Left lung (tissue), 4 donors: ENCODE measurements at regions not wholly inside any gene's neighbourhood (a gene's known extent, or its start where the extent isn't known, plus 50 kb on each side); places are given as distances from the start of the nearest gene placed in this dataset.

Experiments
- ATAC-seq: fragments of 200-7000 bp; cut with Tn5 transposase; one replicate; pipeline ENCODE4 v1.9.1; 2020; ENCODE audit warnings: moderate library complexity
- DNase-seq, 4 donors: peaks; one replicate each; pipeline ENCODE4 v3.0.0-alpha.2; 2013 to 2020
- H3K27ac ChIP-seq, 2 donors: fragments of 200-600 bp; sonication (generic) in 1 of 2; one replicate each; pipeline versions ENCODE4 v1.5.0 to v1.8.0; 2020 to 2021
- H3K27me3 ChIP-seq, 2 donors: fragments of 200-600 bp; sonication (generic) in 1 of 2; one replicate each; pipeline versions ENCODE4 v1.5.0 to v1.8.0; 2020 to 2021
- H3K36me3 ChIP-seq, 2 donors: fragments of 200-600 bp; sonication (generic) in 1 of 2; one replicate each; pipeline versions ENCODE4 v1.5.0 to v1.8.0; 2020 to 2021
- H3K4me1 ChIP-seq, 2 donors: fragments of 200-600 bp; one replicate each; pipeline ENCODE4 v1.8.0; 2021
- H3K4me3 ChIP-seq, 2 donors: fragments of 200-600 bp; sonication (generic) in 1 of 2; one replicate each; pipeline versions ENCODE4 v1.5.0 to v1.8.0; 2020 to 2021; ENCODE audit warnings: mild to moderate bottlenecking in 1 of 2
- H3K9me3 ChIP-seq, 2 donors: fragments of 200-600 bp; sonication (generic) in 1 of 2; one replicate each; pipeline versions ENCODE4 v1.5.0 to v1.8.0; 2020 to 2021
- CTCF ChIP-seq, 2 donors: fragments of 200-600 bp; sonication (generic) in 1 of 2; IDR thresholded peaks; one replicate each; pipeline versions ENCODE4 v1.5.0 to v1.8.0; 2021; ENCODE audit warnings: antibody characterized with exemption in 2 of 2
- intact Hi-C, 2 donors: fragments of 100-400 bp; cut with DNase I; formaldehyde crosslinking; loops; one replicate each; pipeline versions ENCODE4 v1.11.2 to v1.14.2; 2022
- donor health status: DM: no; HTN: yes; CAD: no.
- donor health status: DM: no; HTN: no; CAD: no.

- no peaks in the 10 kb centered on the region for H3K27me3 ChIP-seq
- H3K4me1 ChIP-seq: no peaks in the 10 kb centered on the region
- H3K36me3 ChIP-seq: no peaks in the 10 kb centered on the region
- H3K4me3 ChIP-seq: no peak overlapping the region
- H3K9me3 ChIP-seq: peaks cover 0 to 5% of the 10 kb centered on the region in 2 donors
- no peak for DNase-seq
- ATAC-seq: no peak
- TF ChIP-seq CTCF (IDR thresholded peaks at IDR 0.05): no peak
- H3K27ac ChIP-seq: no peak overlapping the region
- intact Hi-C loops: no loop called here
These were observed 1497.5 kb downstream of the DPP10 start for GRCh38 chr2:115939902-115940301.

- no peak for ATAC-seq
- no peaks in the 10 kb centered on the region for H3K36me3 ChIP-seq
- no peak for TF ChIP-seq CTCF (IDR thresholded peaks at IDR 0.05)
- no peak for DNase-seq
- intact Hi-C loops: no loop called here
- no peaks in the 10 kb centered on the region for H3K27me3 ChIP-seq
- H3K4me1 ChIP-seq: no peaks in the 10 kb centered on the region
- no peaks in the 10 kb centered on the region for H3K9me3 ChIP-seq
- H3K4me3 ChIP-seq: no peak overlapping the region
- H3K27ac ChIP-seq: no peak overlapping the region
These were observed 1500.4 kb downstream of the DPP10 start for GRCh38 chr2:115942800-115943199.

GRCh38 chr2:115946341-115946740, 1503.9 kb downstream of the DPP10 start:
- no peak for DNase-seq
- Histone ChIP-seq H3K27me3 (no peaks in the 10 kb centered on the region), H3K4me3 (no peak overlapping the region), H3K27ac (no peak overlapping the region), H3K36me3 (no peaks in the 10 kb centered on the region), H3K9me3 (peaks cover 0 to 4% of the 10 kb centered on the region in 2 donors), H3K4me1 (no peaks in the 10 kb centered on the region)
- TF ChIP-seq CTCF (IDR thresholded peaks at IDR 0.05): no peak
- intact Hi-C loops: no loop called here
- no peak for ATAC-seq

- Histone ChIP-seq H3K27me3 (no peaks in the 10 kb centered on the region), H3K9me3 (peaks cover 0 to 4% of the 10 kb centered on the region in 2 donors), H3K4me1 (no peaks in the 10 kb centered on the region), H3K36me3 (no peaks in the 10 kb centered on the region), H3K27ac (no peak overlapping the region), H3K4me3 (no peak overlapping the region)
- DNase-seq (no peak), ATAC-seq (no peak)
- TF ChIP-seq CTCF (IDR thresholded peaks at IDR 0.05): no peak
- intact Hi-C loops: no loop called here
These were observed 1504.5 kb downstream of the DPP10 start for GRCh38 chr2:115946891-115947290.

- ATAC-seq (no peak), DNase-seq (no peak)
- no peaks in the 10 kb centered on the region for H3K27me3 ChIP-seq
- H3K4me1 ChIP-seq: no peaks in the 10 kb centered on the region
- no peaks in the 10 kb centered on the region for H3K36me3 ChIP-seq
- no peak overlapping the region for H3K27ac ChIP-seq
- TF ChIP-seq CTCF (IDR thresholded peaks at IDR 0.05): no peak
- H3K9me3 ChIP-seq: peaks cover 0 to 9% of the 10 kb centered on the region in 2 donors
- intact Hi-C loops: no loop called here
- H3K4me3 ChIP-seq: no peak overlapping the region
These were observed 1534.5 kb downstream of the DPP10 start for GRCh38 chr2:115976916-115977315.
